ENCODE measurements at regions not wholly inside any gene's neighbourhood (a gene's known extent, or its start where the extent isn't known, plus 50 kb on each side); places are given as distances from the start of the nearest gene placed in this dataset.
"Not testable (repeated sequence)": the region's sequence is repeated elsewhere in the genome, so short reads cannot be mapped to it uniquely, and the experiment has no call there.

- no peak for DNase-seq (ENCODE audit: low read depth)
Measured at GRCh38 chr1:233477359-233477758, 136.5 kb upstream of the KCNK1 start.

GRCh38 chr1:233478611-233479010 lies 135.3 kb upstream of the KCNK1 start:
- DNase-seq (ENCODE audit: low read depth), result no peak

- DNase-seq (ENCODE audit: low read depth), result no peak
Measured at GRCh38 chr1:233479110-233479890, 134.6 kb upstream of the KCNK1 start.

- no peak for DNase-seq (ENCODE audit: low read depth)
Measured at GRCh38 chr1:233480198-233480597, 133.7 kb upstream of the KCNK1 start.

GRCh38 chr1:233482388-233482787 lies 131.5 kb upstream of the KCNK1 start:
- DNase-seq (ENCODE audit: low read depth), result no peak

- DNase-seq (ENCODE audit: low read depth), result no peak
Measured at GRCh38 chr1:233485385-233485784, 128.5 kb upstream of the KCNK1 start.

GRCh38 chr1:233485809-233486398 lies 128.0 kb upstream of the KCNK1 start:
- no peak for DNase-seq (ENCODE audit: low read depth)

GRCh38 chr1:233487408-233487807 lies 126.5 kb upstream of the KCNK1 start:
- no peak for DNase-seq (ENCODE audit: low read depth)

GRCh38 chr1:233489411-233489810 lies 124.5 kb upstream of the KCNK1 start:
- no peak for DNase-seq (ENCODE audit: low read depth)

- no peak for DNase-seq (ENCODE audit: low read depth)
Measured at GRCh38 chr1:233490488-233490887, 123.4 kb upstream of the KCNK1 start.

- DNase-seq (ENCODE audit: low read depth), result no peak
Measured at GRCh38 chr1:233491953-233492620, 121.8 kb upstream of the KCNK1 start.

GRCh38 chr1:233496993-233497392 lies 116.9 kb upstream of the KCNK1 start:
- no peak for DNase-seq (ENCODE audit: low read depth)

GRCh38 chr1:233497679-233498078 lies 116.2 kb upstream of the KCNK1 start:
- DNase-seq (ENCODE audit: low read depth), result no peak

- no peak for DNase-seq (ENCODE audit: low read depth)
Measured at GRCh38 chr1:233500106-233500505, 113.8 kb upstream of the KCNK1 start.

- DNase-seq (ENCODE audit: low read depth), result no peak
Measured at GRCh38 chr1:233503366-233503954, 110.4 kb upstream of the KCNK1 start.

GRCh38 chr1:233505130-233505529 lies 108.8 kb upstream of the KCNK1 start:
- DNase-seq (ENCODE audit: low read depth), result no peak

- not testable (repeated sequence) for DNase-seq (ENCODE audit: low read depth)
Measured at GRCh38 chr1:233505889-233506288, 108.0 kb upstream of the KCNK1 start.

- DNase-seq (ENCODE audit: low read depth), result no peak
Measured at GRCh38 chr1:233509526-233509925, 104.4 kb upstream of the KCNK1 start.

GRCh38 chr1:233512538-233512937 lies 101.4 kb upstream of the KCNK1 start:
- no peak for DNase-seq (ENCODE audit: low read depth)

- DNase-seq (ENCODE audit: low read depth), result no peak
Measured at GRCh38 chr1:233513431-233513830, 100.5 kb upstream of the KCNK1 start.

GRCh38 chr1:233514946-233515391 lies 98.9 kb upstream of the KCNK1 start:
- DNase-seq (ENCODE audit: low read depth), result no peak

- DNase-seq (ENCODE audit: low read depth), result no peak
Measured at GRCh38 chr1:233516732-233517131, 97.2 kb upstream of the KCNK1 start.

GRCh38 chr1:233518344-233518743 lies 95.6 kb upstream of the KCNK1 start:
- no peak for DNase-seq (ENCODE audit: low read depth)

Measured in fibroblast of gingiva (primary cell).